Dermis microvascular lymphatic vessel endothelial cell (primary cell): ENCODE measurements at regions not wholly inside any gene's neighbourhood (a gene's known extent, or its start where the extent isn't known, plus 50 kb on each side); places are given as distances from the start of the nearest gene placed in this dataset.
"Not testable (repeated sequence)": the region's sequence is repeated elsewhere in the genome, so short reads cannot be mapped to it uniquely, and the experiment has no call there.

Experiments
- DNase-seq, 2 donors: peaks; one replicate each; pipeline versions ENCODE4 v3.0.0 to v3.0.0-alpha.2; 2010; ENCODE audit warnings: low read depth in 2 of 2

GRCh38 chrX:95764972-95765451, 919.6 kb upstream of the DIAPH2 start:
- DNase-seq = peak; percentile 46 to 48

- not testable (repeated sequence) for DNase-seq
Measured at GRCh38 chrX:95771198-95771597, 913.4 kb upstream of the DIAPH2 start.

- no peak for DNase-seq
Measured at GRCh38 chrX:95791876-95792275, 892.8 kb upstream of the DIAPH2 start.

GRCh38 chrX:95797344-95797743, 887.3 kb upstream of the DIAPH2 start:
- no peak for DNase-seq

GRCh38 chrX:95823796-95824195, 860.8 kb upstream of the DIAPH2 start:
- no peak for DNase-seq

- DNase-seq = no peak
Measured at GRCh38 chrX:95835223-95835622, 849.4 kb upstream of the DIAPH2 start.

- DNase-seq = no peak
Measured at GRCh38 chrX:95836517-95836916, 848.1 kb upstream of the DIAPH2 start.

- DNase-seq = no peak
Measured at GRCh38 chrX:95841863-95842262, 842.8 kb upstream of the DIAPH2 start.

GRCh38 chrX:95860127-95860526, 824.5 kb upstream of the DIAPH2 start:
- no peak for DNase-seq

- no peak for DNase-seq
Measured at GRCh38 chrX:95875661-95876060, 809.0 kb upstream of the DIAPH2 start.

- DNase-seq = no peak
Measured at GRCh38 chrX:95878874-95879273, 805.8 kb upstream of the DIAPH2 start.

GRCh38 chrX:95884186-95884585, 800.5 kb upstream of the DIAPH2 start:
- DNase-seq = peak in 1 of 2 donors; percentile 32

- DNase-seq = peak; percentile 73 to 76
Measured at GRCh38 chrX:95885074-95885473, 799.6 kb upstream of the DIAPH2 start.

- no peak for DNase-seq
Measured at GRCh38 chrX:95889279-95889678, 795.4 kb upstream of the DIAPH2 start.

- DNase-seq = no peak
Measured at GRCh38 chrX:95893636-95894035, 791.0 kb upstream of the DIAPH2 start.

GRCh38 chrX:95903490-95903889, 781.2 kb upstream of the DIAPH2 start:
- peak in 1 of 2 donors; percentile 56 for DNase-seq

GRCh38 chrX:95903975-95904374, 780.7 kb upstream of the DIAPH2 start:
- DNase-seq = no peak

GRCh38 chrX:95907081-95907480, 777.6 kb upstream of the DIAPH2 start:
- DNase-seq = peak in 1 of 2 donors; percentile 12

GRCh38 chrX:95911062-95911461, 773.6 kb upstream of the DIAPH2 start:
- no peak for DNase-seq

- DNase-seq = peak in 1 of 2 donors; percentile 1
Measured at GRCh38 chrX:95919605-95920004, 765.0 kb upstream of the DIAPH2 start.

GRCh38 chrX:95945528-95945927, 739.1 kb upstream of the DIAPH2 start:
- DNase-seq = no peak

GRCh38 chrX:95949588-95949987, 735.1 kb upstream of the DIAPH2 start:
- no peak for DNase-seq

- DNase-seq = no peak
Measured at GRCh38 chrX:95950679-95951078, 734.0 kb upstream of the DIAPH2 start.

- no peak for DNase-seq
Measured at GRCh38 chrX:95953564-95953963, 731.1 kb upstream of the DIAPH2 start.
